ENCODE measurements at regions not wholly inside any gene's neighbourhood (a gene's known extent, or its start where the extent isn't known, plus 50 kb on each side); places are given as distances from the start of the nearest gene placed in this dataset.

- Histone ChIP-seq H3K27ac (ENCODE audit: low read depth, low read length, poor library complexity, severe bottlenecking) (peak overlapping the region; percentile 39), H3K36me3 (ENCODE audit: insufficient read depth, low read length, poor library complexity, severe bottlenecking) (no peaks in the 10 kb centered on the region), H3K4me1 (ENCODE audit: insufficient read depth, low read length, poor library complexity, severe bottlenecking) (peaks cover 22% of the 10 kb centered on the region), H3K9me3 (ENCODE audit: low read depth, low read length, poor library complexity, severe bottlenecking) (no peaks in the 10 kb centered on the region), H3K27me3 (replicated peaks; ENCODE audit: insufficient read depth, low read depth, low read length, poor library complexity) (no peaks in the 10 kb centered on the region), H3K4me3 (ENCODE audit: low read depth, low read length, poor library complexity, severe bottlenecking) (no peak overlapping the region)
- peak; percentile 69 for DNase-seq (ENCODE audit: low spot score)
- ChIA-PET POLR2A (ENCODE audit: low non-redundant PET) (no interaction called here), CTCF (no interaction called here)
- BruUV-seq (replicated peaks): no TSS peak
- TF ChIP-seq EZH2 (IDR thresholded peaks at IDR 0.05; ENCODE audit: borderline replicate concordance, low read depth, low read length, poor library complexity, severe bottlenecking) (no peak), CTCF (conservative IDR thresholded peaks at IDR 0.05; ENCODE audit: low read depth, low read length) (no peak)
- intact Hi-C loops (cut with micrococcal nuclease; ENCODE audit: unreplicated experiment): no loop called here
These were observed 195.6 kb upstream of the RHOBTB1 start for GRCh38 chr10:61139592-61139953.

GRCh38 chr10:61138708-61139591 lies 195.0 kb upstream of the RHOBTB1 start:
- DNase-seq (ENCODE audit: low spot score): peak; percentile 82
- Histone ChIP-seq H3K9me3 (ENCODE audit: low read depth, low read length, poor library complexity, severe bottlenecking) (no peaks in the 10 kb centered on the region), H3K27ac (ENCODE audit: low read depth, low read length, poor library complexity, severe bottlenecking) (peak overlapping the region; percentile 39), H3K27me3 (replicated peaks; ENCODE audit: insufficient read depth, low read depth, low read length, poor library complexity) (no peaks in the 10 kb centered on the region), H3K36me3 (ENCODE audit: insufficient read depth, low read length, poor library complexity, severe bottlenecking) (no peaks in the 10 kb centered on the region), H3K4me3 (ENCODE audit: low read depth, low read length, poor library complexity, severe bottlenecking) (no peak overlapping the region), H3K4me1 (ENCODE audit: insufficient read depth, low read length, poor library complexity, severe bottlenecking) (peaks cover 22% of the 10 kb centered on the region)
- intact Hi-C loops (cut with micrococcal nuclease; ENCODE audit: unreplicated experiment): no loop called here
- BruUV-seq (replicated peaks): no TSS peak
- ChIA-PET POLR2A (ENCODE audit: low non-redundant PET) (no interaction called here), CTCF (no interaction called here)
- TF ChIP-seq CTCF (conservative IDR thresholded peaks at IDR 0.05; ENCODE audit: low read depth, low read length): no peak
- no peak for TF ChIP-seq EZH2 (IDR thresholded peaks at IDR 0.05; ENCODE audit: borderline replicate concordance, low read depth, low read length, poor library complexity, severe bottlenecking)

GRCh38 chr10:61136139-61136538 lies 192.2 kb upstream of the RHOBTB1 start:
- CTCF ChIA-PET: no interaction called here
- Histone ChIP-seq H3K9me3 (ENCODE audit: low read depth, low read length, poor library complexity, severe bottlenecking) (no peaks in the 10 kb centered on the region), H3K36me3 (ENCODE audit: insufficient read depth, low read length, poor library complexity, severe bottlenecking) (no peaks in the 10 kb centered on the region), H3K4me1 (ENCODE audit: insufficient read depth, low read length, poor library complexity, severe bottlenecking) (peaks cover 22% of the 10 kb centered on the region), H3K27ac (ENCODE audit: low read depth, low read length, poor library complexity, severe bottlenecking) (no peak overlapping the region), H3K27me3 (replicated peaks; ENCODE audit: insufficient read depth, low read depth, low read length, poor library complexity) (no peaks in the 10 kb centered on the region), H3K4me3 (ENCODE audit: low read depth, low read length, poor library complexity, severe bottlenecking) (no peak overlapping the region)
- no peak for TF ChIP-seq CTCF (conservative IDR thresholded peaks at IDR 0.05; ENCODE audit: low read depth, low read length)
- no peak for TF ChIP-seq EZH2 (IDR thresholded peaks at IDR 0.05; ENCODE audit: borderline replicate concordance, low read depth, low read length, poor library complexity, severe bottlenecking)
- DNase-seq (ENCODE audit: low spot score): peak; percentile 17
- no TSS peak for BruUV-seq (replicated peaks)
- intact Hi-C loops (cut with micrococcal nuclease; ENCODE audit: unreplicated experiment): no loop called here
- POLR2A ChIA-PET (ENCODE audit: low non-redundant PET): no interaction called here
